Breast epithelium (tissue), 4 donors: ENCODE measurements at regions not wholly inside any gene's neighbourhood (a gene's known extent, or its start where the extent isn't known, plus 50 kb on each side); places are given as distances from the start of the nearest gene placed in this dataset.

ENCODE experiments used
- DNase-seq, 2 donors: peaks; one replicate each; pipeline ENCODE4 v3.0.0-alpha.2; 2019; ENCODE audit warnings: low spot score in 2 of 2
- H3K27ac ChIP-seq, 2 donors: fragments of 200-600 bp; sonication (generic) in 1 of 2; one replicate each; pipeline ENCODE4 v1.5.1; 2016 to 2019; ENCODE audit warnings: mild to moderate bottlenecking in 1 of 2
- H3K27me3 ChIP-seq, 2 donors: fragments of 200-600 bp; sonication (generic) in 1 of 2; one replicate each; pipeline versions ENCODE4 v1.5.1 to v1.6.0; 2017 to 2019; ENCODE audit warnings: control low read depth in 1 of 2, mild to moderate bottlenecking in 1 of 2
- H3K36me3 ChIP-seq: fragments of 200-600 bp; one replicate; pipeline ENCODE4 v1.5.1; 2019
- H3K4me1 ChIP-seq, 2 donors: fragments of 200-600 bp; sonication (generic); one replicate each; pipeline ENCODE4 v1.5.1; 2016 to 2019; ENCODE audit warnings: control low read depth in 1 of 2
- H3K4me3 ChIP-seq, 3 donors: fragments of 200-600 bp; sonication (generic); 1 replicate in 2 of 3; 2 replicates in 1 of 3; pipeline ENCODE4 v1.5.1; 2016 to 2019; ENCODE audit warnings: mild to moderate bottlenecking in 3 of 3, moderate library complexity in 2 of 3
- H3K9me3 ChIP-seq, 2 donors: fragments of 200-600 bp; sonication (generic) in 1 of 2; one replicate each; pipeline ENCODE4 v1.5.1; 2016 to 2019; ENCODE audit warnings: control low read depth in 1 of 2
- POLR2A ChIP-seq: fragments of 450-650 bp; IDR thresholded peaks from one replicate; pipeline ENCODE4 v1.6.1; 2016; ENCODE audit warnings: antibody characterized with exemption, mild to moderate bottlenecking, moderate library complexity
- POLR2AphosphoS5 ChIP-seq, 3 donors: sonication (generic); formaldehyde crosslinking; IDR thresholded peaks; one replicate each; pipeline ENCODE4 v1.6.1; 2017; ENCODE audit warnings: antibody characterized with exemption in 3 of 3
- intact Hi-C: fragments of 100-400 bp; cut with DNase I; formaldehyde crosslinking; loops from one replicate; pipeline ENCODE4 v1.15.1; 2023; ENCODE audit warnings: low total_unique reads
- TF ChIP-seq, protein P1 (sequence below), 3 donors: fragments of 450-650 bp; IDR thresholded peaks; one replicate each; pipeline ENCODE4 v1.5.1; 2016 to 2017; ENCODE audit warnings: antibody characterized with exemption in 3 of 3, mild to moderate bottlenecking in 3 of 3, moderate library complexity in 3 of 3

DNA sequence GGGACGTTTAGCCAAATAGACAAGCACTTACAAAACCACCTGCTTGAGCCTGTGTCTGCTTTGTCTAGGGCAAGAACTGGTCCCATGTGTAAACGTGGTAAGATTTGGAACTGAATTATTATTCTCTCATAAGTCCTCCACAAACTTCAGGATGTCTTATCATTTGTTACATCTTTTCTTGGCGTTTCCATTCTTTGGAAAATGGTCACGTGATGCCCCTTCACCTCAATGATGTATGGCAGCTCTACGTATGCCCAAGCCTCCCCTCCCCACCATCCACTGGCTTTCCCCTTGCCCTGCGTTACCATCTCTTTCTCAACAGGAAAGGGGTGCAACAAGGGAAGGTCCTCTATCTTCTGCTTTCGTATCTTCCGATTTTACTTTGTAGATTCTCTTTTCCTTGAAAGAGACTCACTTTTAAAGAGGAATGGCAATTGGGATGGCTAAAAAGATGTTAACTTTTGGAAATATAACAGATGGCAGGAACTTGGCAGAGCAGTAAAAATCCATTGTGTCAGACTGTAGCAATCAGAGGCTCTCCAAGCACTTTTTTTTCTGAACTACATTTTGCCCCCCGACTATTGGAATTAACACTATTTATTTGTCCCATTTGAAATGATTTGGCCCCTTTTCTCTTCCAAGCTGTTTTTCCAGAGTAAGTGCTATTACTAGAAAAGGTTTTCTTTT, 117.6 kb downstream of the FAT3 start:
- Histone ChIP-seq H3K36me3 (no peaks in the 10 kb centered on the region), H3K27ac (no peak overlapping the region), H3K4me3 (no peak overlapping the region), H3K27me3 (peaks cover 0 to 3% of the 10 kb centered on the region in 2 donors), H3K4me1 (no peaks in the 10 kb centered on the region), H3K9me3 (no peaks in the 10 kb centered on the region)
- no peak for DNase-seq
- intact Hi-C loops, result loop anchor here (5.0 kb wide), 1 partner anchor 1515 kb away; no protein-coding TSS in a partner anchor
- TF ChIP-seq, protein P1, sequence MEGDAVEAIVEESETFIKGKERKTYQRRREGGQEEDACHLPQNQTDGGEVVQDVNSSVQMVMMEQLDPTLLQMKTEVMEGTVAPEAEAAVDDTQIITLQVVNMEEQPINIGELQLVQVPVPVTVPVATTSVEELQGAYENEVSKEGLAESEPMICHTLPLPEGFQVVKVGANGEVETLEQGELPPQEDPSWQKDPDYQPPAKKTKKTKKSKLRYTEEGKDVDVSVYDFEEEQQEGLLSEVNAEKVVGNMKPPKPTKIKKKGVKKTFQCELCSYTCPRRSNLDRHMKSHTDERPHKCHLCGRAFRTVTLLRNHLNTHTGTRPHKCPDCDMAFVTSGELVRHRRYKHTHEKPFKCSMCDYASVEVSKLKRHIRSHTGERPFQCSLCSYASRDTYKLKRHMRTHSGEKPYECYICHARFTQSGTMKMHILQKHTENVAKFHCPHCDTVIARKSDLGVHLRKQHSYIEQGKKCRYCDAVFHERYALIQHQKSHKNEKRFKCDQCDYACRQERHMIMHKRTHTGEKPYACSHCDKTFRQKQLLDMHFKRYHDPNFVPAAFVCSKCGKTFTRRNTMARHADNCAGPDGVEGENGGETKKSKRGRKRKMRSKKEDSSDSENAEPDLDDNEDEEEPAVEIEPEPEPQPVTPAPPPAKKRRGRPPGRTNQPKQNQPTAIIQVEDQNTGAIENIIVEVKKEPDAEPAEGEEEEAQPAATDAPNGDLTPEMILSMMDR (IDR thresholded peaks at IDR 0.05), result no peak
- TF ChIP-seq POLR2AphosphoS5 (IDR thresholded peaks at IDR 0.05) (no peak), POLR2A (no peak)

DNA sequence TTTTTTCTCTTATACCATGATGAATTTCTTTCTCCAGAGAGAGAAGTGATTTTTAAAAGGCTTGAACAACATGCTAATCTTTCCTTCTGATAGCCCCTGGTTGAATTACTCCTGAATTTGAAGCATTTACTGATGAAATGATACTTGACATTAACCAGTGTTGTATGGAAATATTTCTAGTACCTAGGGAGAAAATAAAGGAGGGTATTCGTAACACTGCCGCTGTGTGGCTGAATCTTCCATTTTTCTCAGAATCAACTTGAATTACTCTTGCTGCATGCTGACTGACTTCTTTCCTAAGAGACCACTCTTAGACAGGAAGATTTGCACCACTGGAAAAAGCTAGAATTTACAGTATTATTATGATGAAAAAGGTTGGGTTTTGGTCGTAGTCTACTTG, 118.3 kb downstream of the FAT3 start:
- intact Hi-C loops, result loop anchor here (5.0 kb wide), 1 partner anchor 1516 kb away; no protein-coding TSS in a partner anchor
- TF ChIP-seq POLR2A (no peak), POLR2AphosphoS5 (IDR thresholded peaks at IDR 0.05) (no peak)
- TF ChIP-seq, protein P1 (IDR thresholded peaks at IDR 0.05), result no peak
- H3K4me3 ChIP-seq, result no peak overlapping the region
- no peaks in the 10 kb centered on the region for H3K4me1 ChIP-seq
- H3K27me3 ChIP-seq, result peaks cover 0 to 3% of the 10 kb centered on the region in 2 donors
- no peak for DNase-seq
- no peaks in the 10 kb centered on the region for H3K9me3 ChIP-seq
- H3K36me3 ChIP-seq, result no peaks in the 10 kb centered on the region
- H3K27ac ChIP-seq, result no peak overlapping the region

DNA sequence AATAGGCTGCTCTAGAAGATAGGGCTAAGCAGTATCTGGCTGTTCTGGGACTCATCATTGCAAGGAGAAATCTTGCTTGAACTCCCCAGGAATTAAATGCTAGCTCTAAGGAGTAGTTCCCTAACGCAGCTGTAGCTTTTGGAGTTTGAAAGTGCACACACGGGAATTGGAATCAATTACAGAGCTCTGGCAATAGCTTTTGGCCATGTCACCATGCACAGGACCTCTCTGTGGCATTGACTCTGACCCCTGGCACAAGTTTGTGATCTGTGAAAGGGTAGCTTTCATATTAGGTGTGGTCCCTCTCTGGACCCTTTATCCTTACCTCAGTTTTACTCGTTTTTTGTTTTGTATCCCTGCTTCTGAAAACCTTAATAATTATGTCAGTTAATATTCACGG, 121.6 kb downstream of the FAT3 start:
- H3K4me3 ChIP-seq, result no peak overlapping the region
- peaks cover 0 to 3% of the 10 kb centered on the region in 2 donors for H3K27me3 ChIP-seq
- H3K9me3 ChIP-seq, result no peaks in the 10 kb centered on the region
- no peak for DNase-seq
- H3K27ac ChIP-seq, result no peak overlapping the region
- H3K36me3 ChIP-seq, result no peaks in the 10 kb centered on the region
- no peaks in the 10 kb centered on the region for H3K4me1 ChIP-seq
- TF ChIP-seq POLR2A (no peak), POLR2AphosphoS5 (IDR thresholded peaks at IDR 0.05) (no peak)
- TF ChIP-seq, protein P1 (IDR thresholded peaks at IDR 0.05), result no peak
- intact Hi-C loops, result no loop called here

DNA sequence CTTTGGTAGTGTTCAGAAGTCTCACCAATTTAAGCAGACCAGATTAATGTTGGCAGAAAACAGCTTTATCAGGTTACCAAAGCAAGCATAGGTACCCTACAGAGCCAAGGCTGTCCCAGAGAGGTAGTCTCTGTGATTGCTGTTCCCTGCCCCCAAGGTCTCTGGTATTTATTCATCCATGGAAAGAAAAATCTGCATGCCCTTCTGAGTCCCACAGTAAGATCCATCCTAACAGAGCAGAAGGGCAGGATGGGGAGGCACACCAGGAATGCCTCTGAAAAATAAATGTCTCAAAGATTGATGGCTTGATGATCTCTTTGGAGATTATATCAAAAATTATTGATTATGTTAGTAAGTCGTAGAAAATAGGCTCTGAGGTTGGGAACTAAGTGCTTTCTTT, 122.8 kb downstream of the FAT3 start:
- no peak for TF ChIP-seq POLR2A
- TF ChIP-seq, protein P1 (IDR thresholded peaks at IDR 0.05), result no peak
- no peak for TF ChIP-seq POLR2AphosphoS5 (IDR thresholded peaks at IDR 0.05)
- no peak for DNase-seq
- Histone ChIP-seq H3K36me3 (no peaks in the 10 kb centered on the region), H3K27ac (no peak overlapping the region), H3K4me3 (no peak overlapping the region), H3K9me3 (no peaks in the 10 kb centered on the region), H3K27me3 (peaks cover 0 to 3% of the 10 kb centered on the region in 2 donors), H3K4me1 (no peaks in the 10 kb centered on the region)
- intact Hi-C loops, result no loop called here

DNA sequence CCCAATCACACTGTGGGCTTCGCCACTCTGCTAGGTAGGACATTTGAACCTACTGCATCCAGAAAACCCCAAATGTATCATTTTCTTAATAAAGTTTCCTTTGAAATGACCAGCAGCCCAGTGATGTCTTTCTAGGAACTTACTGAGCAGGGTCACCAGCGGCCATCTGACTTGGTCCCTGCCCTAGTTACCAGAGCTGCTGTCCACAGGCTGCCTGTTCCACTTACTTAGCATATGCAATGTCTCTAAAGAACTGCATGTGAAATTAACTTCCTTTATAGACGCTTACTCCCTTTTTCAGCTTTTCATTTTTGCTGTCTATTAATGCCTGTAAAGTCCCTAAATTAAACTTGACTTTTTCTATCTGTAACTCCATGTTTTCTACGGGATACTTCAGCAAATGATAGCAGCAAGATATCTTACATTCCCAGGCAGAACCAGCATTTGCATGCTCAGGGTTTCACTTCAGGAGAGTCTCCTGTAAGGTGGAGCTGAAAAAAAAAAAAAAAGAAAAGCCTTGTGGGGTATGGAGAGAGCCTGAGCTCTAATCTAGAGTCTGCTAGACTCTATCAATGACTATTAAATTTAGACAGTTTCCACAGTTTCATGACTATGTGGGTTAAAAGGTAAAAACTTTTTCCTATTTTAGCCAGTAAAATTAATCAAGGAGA, 125.0 kb downstream of the FAT3 start:
- intact Hi-C loops, result loop anchor here (5.0 kb wide), 1 partner anchor 1043 kb away; no protein-coding TSS in a partner anchor
- DNase-seq, result no peak
- Histone ChIP-seq H3K27ac (no peak overlapping the region), H3K36me3 (no peaks in the 10 kb centered on the region), H3K4me3 (no peak overlapping the region), H3K9me3 (no peaks in the 10 kb centered on the region), H3K4me1 (no peaks in the 10 kb centered on the region), H3K27me3 (peaks cover 0 to 2% of the 10 kb centered on the region in 2 donors)
- TF ChIP-seq POLR2A, result no peak
- TF ChIP-seq POLR2AphosphoS5 (IDR thresholded peaks at IDR 0.05), result no peak
- TF ChIP-seq, protein P1 (IDR thresholded peaks at IDR 0.05), result no peak
